ENCODE measurements at regions not wholly inside any gene's neighbourhood (a gene's known extent, or its start where the extent isn't known, plus 50 kb on each side); places are given as distances from the start of the nearest gene placed in this dataset.

GRCh38 chr2:146128216-146128615 is 1608.3 kb upstream of the ZEB2 start:
- no peak for TF ChIP-seq PPARA (CRISPR knock-in tag; IDR thresholded peaks at IDR 0.05; ENCODE audit: borderline replicate concordance)
- TF ChIP-seq ESRRG (CRISPR knock-in tag; IDR thresholded peaks at IDR 0.05), result no peak
- TF ChIP-seq CREB5 (CRISPR knock-in tag; IDR thresholded peaks at IDR 0.05; ENCODE audit: low read depth), result no peak
